A673 (cell line): ENCODE measurements at regions not wholly inside any gene's neighbourhood (a gene's known extent, or its start where the extent isn't known, plus 50 kb on each side); places are given as distances from the start of the nearest gene placed in this dataset.
"Not testable (repeated sequence)": the region's sequence is repeated elsewhere in the genome, so short reads cannot be mapped to it uniquely, and the experiment has no call there.

Experiments used
- BruUV-seq: library from RNA; stranded (reverse); fragments of 400-500 nt; replicated peaks from 2 replicates; lab custom pipeline; 2021; lab: Mats Ljungman, UMichigan
- CTCF ChIA-PET: fragments of 300-600 bp; sonication (Branson Sonifier 250); formaldehyde crosslinking; loops from one replicate; lab custom pipeline; 2022; ENCODE audit warnings: antibody characterized with exemption; lab: Charles Lee
- POLR2A ChIA-PET: fragments of 300-600 bp; sonication (Branson Sonifier 250); formaldehyde crosslinking; loops from one replicate; lab custom pipeline; 2022; ENCODE audit warnings: antibody characterized with exemption; ENCODE audit not compliant: low non-redundant PET; lab: Charles Lee
- DNase-seq: peaks from one replicate; pipeline ENCODE4 v3.0.0-alpha.2; 2015; ENCODE audit warnings: low spot score
- H3K27ac ChIP-seq: fragments of 200-600 bp; sonication (generic); 2 replicates; pipeline ENCODE4 v1.5.1; 2016; ENCODE audit warnings: mixed run types, low read depth, mild to moderate bottlenecking, mixed read lengths, antibody characterized with exemption, low read length; ENCODE audit not compliant: poor library complexity, severe bottlenecking
- H3K27me3 ChIP-seq: fragments of 200-600 bp; sonication (generic); replicated peaks from 2 replicates; pipeline ENCODE4 v1.6.1; 2017; ENCODE audit warnings: mixed run types, low read depth, mild to moderate bottlenecking, mixed read lengths, antibody characterized with exemption, low read length; ENCODE audit not compliant: insufficient read depth, poor library complexity
- H3K36me3 ChIP-seq: fragments of 200-600 bp; sonication (generic); 2 replicates; pipeline ENCODE4 v1.6.1; 2016; ENCODE audit warnings: mixed run types, mild to moderate bottlenecking, mixed read lengths, antibody characterized with exemption, low read length; ENCODE audit not compliant: insufficient read depth, poor library complexity, severe bottlenecking
- H3K4me1 ChIP-seq: fragments of 200-600 bp; sonication (generic); 2 replicates; pipeline ENCODE4 v1.6.1; 2017; ENCODE audit warnings: mixed run types, mild to moderate bottlenecking, mixed read lengths, antibody characterized with exemption, low read length; ENCODE audit not compliant: insufficient read depth, poor library complexity, severe bottlenecking
- H3K4me3 ChIP-seq: fragments of 200-600 bp; sonication (generic); 2 replicates; pipeline ENCODE4 v1.5.1; 2016; ENCODE audit warnings: low read depth, mixed run types, mild to moderate bottlenecking, mixed read lengths, low read length; ENCODE audit not compliant: poor library complexity, severe bottlenecking
- H3K9me3 ChIP-seq: fragments of 200-600 bp; sonication (generic); 2 replicates; pipeline ENCODE4 v1.6.1; 2016; ENCODE audit warnings: mixed run types, low read depth, mild to moderate bottlenecking, mixed read lengths, antibody characterized with exemption, low read length; ENCODE audit not compliant: poor library complexity, severe bottlenecking
- EZH2 ChIP-seq: fragments of 200-600 bp; sonication (generic); IDR thresholded peaks from 2 replicates; pipeline ENCODE4 v1.6.1; 2017; ENCODE audit warnings: borderline replicate concordance, low read depth, mild to moderate bottlenecking, mixed read lengths, antibody characterized with exemption, low read length; ENCODE audit not compliant: poor library complexity, severe bottlenecking
- intact Hi-C: fragments of 100-400 bp; cut with micrococcal nuclease; formaldehyde crosslinking; loops from one replicate; pipeline ENCODE4 v1.10.0; 2022; ENCODE audit not compliant: unreplicated experiment
- TF ChIP-seq, protein P1 (sequence below): fragments of 300-800, 200-600 bp; sonication (generic); conservative IDR thresholded peaks from 2 replicates; pipeline ENCODE4 v1.5.1; 2017; ENCODE audit warnings: low read depth, mild to moderate bottlenecking, antibody characterized with exemption, low read length, moderate library complexity, mixed read lengths

GRCh38 chr14:38646391-38646790 lies 390.5 kb upstream of the CLEC14A start:
- no peak overlapping the region for H3K4me3 ChIP-seq
- H3K9me3 ChIP-seq, result no peaks in the 10 kb centered on the region
- H3K36me3 ChIP-seq, result no peaks in the 10 kb centered on the region
- POLR2A ChIA-PET, result no interaction called here
- no peak for TF ChIP-seq EZH2
- TF ChIP-seq, protein P1, sequence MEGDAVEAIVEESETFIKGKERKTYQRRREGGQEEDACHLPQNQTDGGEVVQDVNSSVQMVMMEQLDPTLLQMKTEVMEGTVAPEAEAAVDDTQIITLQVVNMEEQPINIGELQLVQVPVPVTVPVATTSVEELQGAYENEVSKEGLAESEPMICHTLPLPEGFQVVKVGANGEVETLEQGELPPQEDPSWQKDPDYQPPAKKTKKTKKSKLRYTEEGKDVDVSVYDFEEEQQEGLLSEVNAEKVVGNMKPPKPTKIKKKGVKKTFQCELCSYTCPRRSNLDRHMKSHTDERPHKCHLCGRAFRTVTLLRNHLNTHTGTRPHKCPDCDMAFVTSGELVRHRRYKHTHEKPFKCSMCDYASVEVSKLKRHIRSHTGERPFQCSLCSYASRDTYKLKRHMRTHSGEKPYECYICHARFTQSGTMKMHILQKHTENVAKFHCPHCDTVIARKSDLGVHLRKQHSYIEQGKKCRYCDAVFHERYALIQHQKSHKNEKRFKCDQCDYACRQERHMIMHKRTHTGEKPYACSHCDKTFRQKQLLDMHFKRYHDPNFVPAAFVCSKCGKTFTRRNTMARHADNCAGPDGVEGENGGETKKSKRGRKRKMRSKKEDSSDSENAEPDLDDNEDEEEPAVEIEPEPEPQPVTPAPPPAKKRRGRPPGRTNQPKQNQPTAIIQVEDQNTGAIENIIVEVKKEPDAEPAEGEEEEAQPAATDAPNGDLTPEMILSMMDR, result no peak
- no peak for DNase-seq
- CTCF ChIA-PET, result no interaction called here
- intact Hi-C loops, result no loop called here
- H3K27ac ChIP-seq, result no peak overlapping the region
- H3K4me1 ChIP-seq, result no peaks in the 10 kb centered on the region
- no TSS peak for BruUV-seq
- no peaks in the 10 kb centered on the region for H3K27me3 ChIP-seq

GRCh38 chr14:38634913-38635312 lies 379.0 kb upstream of the CLEC14A start:
- CTCF ChIA-PET, H3K36me3 ChIP-seq, H3K4me3 ChIP-seq, BruUV-seq, intact Hi-C loops, H3K9me3 ChIP-seq, H3K27ac ChIP-seq, DNase-seq, POLR2A ChIA-PET, H3K27me3 ChIP-seq, H3K4me1 ChIP-seq: not testable (repeated sequence)

GRCh38 chr14:38629412-38629811 lies 373.5 kb upstream of the CLEC14A start:
- Histone ChIP-seq H3K27ac (no peak overlapping the region), H3K27me3 (no peaks in the 10 kb centered on the region), H3K9me3 (peaks cover 8% of the 10 kb centered on the region), H3K36me3 (no peaks in the 10 kb centered on the region), H3K4me1 (no peaks in the 10 kb centered on the region), H3K4me3 (no peak overlapping the region)
- DNase-seq, result no peak
- intact Hi-C loops, result no loop called here
- no peak for TF ChIP-seq EZH2
- TF ChIP-seq, protein P1, result no peak
- POLR2A ChIA-PET, result no interaction called here
- CTCF ChIA-PET, result no interaction called here
- no TSS peak for BruUV-seq

GRCh38 chr14:38627163-38627562 lies 371.3 kb upstream of the CLEC14A start:
- intact Hi-C loops, result no loop called here
- no peak for DNase-seq
- Histone ChIP-seq H3K4me1 (no peaks in the 10 kb centered on the region), H3K4me3 (no peak overlapping the region), H3K36me3 (no peaks in the 10 kb centered on the region), H3K27me3 (no peaks in the 10 kb centered on the region), H3K27ac (no peak overlapping the region), H3K9me3 (peaks cover 8% of the 10 kb centered on the region)
- CTCF ChIA-PET, result no interaction called here
- no TSS peak for BruUV-seq
- no peak for TF ChIP-seq EZH2
- TF ChIP-seq, protein P1, result no peak
- POLR2A ChIA-PET, result no interaction called here
